ENCODE measurements at regions not wholly inside any gene's neighbourhood (a gene's known extent, or its start where the extent isn't known, plus 50 kb on each side); places are given as distances from the start of the nearest gene placed in this dataset.

GRCh38 chr3:31436830-31437229 is 95.9 kb upstream of the STT3B start:
- no peak for FAIRE-seq
- H4K20me1 ChIP-seq (ENCODE audit: control insufficient read depth, extremely low read depth, insufficient read depth, low read length): no peaks in the 10 kb centered on the region
- dilution Hi-C loops (cut with MboI; ENCODE audit: extremely low pct_ligation_motif_present, low sequenced_read_pairs): no loop called here

GRCh38 chr3:31438742-31439141 is 94.0 kb upstream of the STT3B start:
- no peak overlapping the region for H3K27ac ChIP-seq (ENCODE audit: control insufficient read depth, insufficient read depth, low read length)
- H3K9me3 ChIP-seq (ENCODE audit: control insufficient read depth, low read depth, low read length): no peaks in the 10 kb centered on the region
- no peak overlapping the region for H2AFZ ChIP-seq (ENCODE audit: control insufficient read depth, low read length)
- dilution Hi-C loops (cut with MboI; ENCODE audit: extremely low pct_ligation_motif_present, low sequenced_read_pairs): no loop called here
- no peaks in the 10 kb centered on the region for H4K20me1 ChIP-seq (ENCODE audit: control insufficient read depth, extremely low read depth, insufficient read depth, low read length)
- H3K79me2 ChIP-seq (ENCODE audit: control insufficient read depth, insufficient read depth, low read length): no peaks in the 10 kb centered on the region
- no peak overlapping the region for H3K4me2 ChIP-seq (ENCODE audit: control insufficient read depth, extremely low read depth, insufficient read depth, low read depth, low read length)
- FAIRE-seq: no peak
- TF ChIP-seq EZH2 (IDR thresholded peaks at IDR 0.05; ENCODE audit: low read length) (no peak), CTCF (optimal IDR thresholded peaks at IDR 0.05 in 1 of 3, IDR thresholded peaks at IDR 0.05 in 1 of 3, conservative IDR thresholded peaks at IDR 0.05 in 1 of 3; ENCODE audit: extremely low read depth in 1 of 3, insufficient read depth in 2 of 3, low read length in 3 of 3) (no peak)
- no peaks in the 10 kb centered on the region for H3K9me1 ChIP-seq (ENCODE audit: control insufficient read depth, extremely low read depth, insufficient read depth, low read length)
- H3K36me3 ChIP-seq (ENCODE audit: control insufficient read depth in 2 of 2, extremely low read depth in 1 of 2, insufficient read depth in 2 of 2, low read length in 2 of 2): no peaks in the 10 kb centered on the region
- no peak overlapping the region for H3K9ac ChIP-seq (ENCODE audit: control insufficient read depth, extremely low read depth, insufficient read depth, low read length)
- DNase-seq (ENCODE audit: low read depth, low spot score): no peak
- no peak overlapping the region for H3K4me3 ChIP-seq (ENCODE audit: control insufficient read depth in 2 of 3, extremely low read depth in 1 of 3, insufficient read depth in 2 of 3, low read depth in 1 of 3, low read length in 3 of 3)
- no peaks in the 10 kb centered on the region for H3K4me1 ChIP-seq (ENCODE audit: control insufficient read depth, extremely low read depth, insufficient read depth, low read length)
- no peaks in the 10 kb centered on the region for H3K27me3 ChIP-seq (ENCODE audit: control insufficient read depth, extremely low read depth, insufficient read depth, low read length)

More at GRCh38 chr3:31436830-31437229, 95.9 kb upstream of the STT3B start:
- no peaks in the 10 kb centered on the region for H3K79me2 ChIP-seq (ENCODE audit: control insufficient read depth, insufficient read depth, low read length)
- peaks cover 4% of the 10 kb centered on the region for H3K4me1 ChIP-seq (ENCODE audit: control insufficient read depth, extremely low read depth, insufficient read depth, low read length)
- no peak for TF ChIP-seq EZH2 (IDR thresholded peaks at IDR 0.05; ENCODE audit: low read length)
- TF ChIP-seq CTCF (optimal IDR thresholded peaks at IDR 0.05 in 1 of 3, IDR thresholded peaks at IDR 0.05 in 1 of 3, conservative IDR thresholded peaks at IDR 0.05 in 1 of 3; ENCODE audit: extremely low read depth in 1 of 3, insufficient read depth in 2 of 3, low read length in 3 of 3): no peak
- no peaks in the 10 kb centered on the region for H3K9me1 ChIP-seq (ENCODE audit: control insufficient read depth, extremely low read depth, insufficient read depth, low read length)
- H3K9ac ChIP-seq (ENCODE audit: control insufficient read depth, extremely low read depth, insufficient read depth, low read length): no peak overlapping the region
- no peak overlapping the region for H3K4me3 ChIP-seq (ENCODE audit: control insufficient read depth in 2 of 3, extremely low read depth in 1 of 3, insufficient read depth in 2 of 3, low read depth in 1 of 3, low read length in 3 of 3)
- H3K4me2 ChIP-seq (ENCODE audit: control insufficient read depth, extremely low read depth, insufficient read depth, low read depth, low read length): no peak overlapping the region
- no peaks in the 10 kb centered on the region for H3K9me3 ChIP-seq (ENCODE audit: control insufficient read depth, low read depth, low read length)
- no peaks in the 10 kb centered on the region for H3K36me3 ChIP-seq (ENCODE audit: control insufficient read depth in 2 of 2, extremely low read depth in 1 of 2, insufficient read depth in 2 of 2, low read length in 2 of 2)
- no peak overlapping the region for H2AFZ ChIP-seq (ENCODE audit: control insufficient read depth, low read length)
- no peak overlapping the region for H3K27ac ChIP-seq (ENCODE audit: control insufficient read depth, insufficient read depth, low read length)
- H3K27me3 ChIP-seq (ENCODE audit: control insufficient read depth, extremely low read depth, insufficient read depth, low read length): no peaks in the 10 kb centered on the region
- DNase-seq (ENCODE audit: low read depth, low spot score): no peak

All from keratinocyte (primary cell).